Mucosa of descending colon (tissue), 3 donors: ENCODE measurements at regions not wholly inside any gene's neighbourhood (a gene's known extent, or its start where the extent isn't known, plus 50 kb on each side); places are given as distances from the start of the nearest gene placed in this dataset.

Source experiments
- ATAC-seq: fragments of 200-7000 bp; cut with Tn5 transposase; one replicate; pipeline ENCODE4 v1.9.1; 2020; ENCODE audit warnings: mild to moderate bottlenecking, moderate library complexity
- DNase-seq, 3 donors: peaks; one replicate each; pipeline ENCODE4 v3.0.0-alpha.2; 2020
- H3K36me3 ChIP-seq: fragments of 200-600 bp; one replicate; pipeline ENCODE4 v1.8.0; 2021; ENCODE audit warnings: low read depth, mild to moderate bottlenecking
- H3K4me1 ChIP-seq: fragments of 200-600 bp; one replicate; pipeline ENCODE4 v1.8.0; 2021; ENCODE audit warnings: low read depth, mild to moderate bottlenecking
- H3K4me3 ChIP-seq: fragments of 200-600 bp; one replicate; pipeline ENCODE4 v1.8.0; 2021; ENCODE audit warnings: mild to moderate bottlenecking
- H3K9me3 ChIP-seq: fragments of 200-600 bp; one replicate; pipeline ENCODE4 v1.8.0; 2021; ENCODE audit warnings: mild to moderate bottlenecking
- CTCF ChIP-seq: fragments of 200-600 bp; IDR thresholded peaks from one replicate; pipeline ENCODE4 v1.8.0; 2022; ENCODE audit warnings: antibody characterized with exemption, mild to moderate bottlenecking
- intact Hi-C, 2 donors: fragments of 100-400 bp; cut with DNase I in 1 of 2; cut with micrococcal nuclease in 1 of 2; formaldehyde crosslinking; loops; one replicate each; pipeline versions ENCODE4 v1.11.0 to v1.11.1; 2022; cut with DNase I, micrococcal nuclease
- donor health status: DM: no; HTN: no; CAD: no; lungs with moderate emphysema.
- donor health status: DM: no; HTN: no; CAD: no.
- donor health status: DM: no; HTN: yes; CAD: no.

- H3K36me3 ChIP-seq: no peaks in the 10 kb centered on the region
- H3K4me3 ChIP-seq: no peak overlapping the region
- TF ChIP-seq CTCF: no peak
- H3K4me1 ChIP-seq: no peaks in the 10 kb centered on the region
- no peak for ATAC-seq
- DNase-seq: no peak
- intact Hi-C loops: no loop called here
- H3K9me3 ChIP-seq: no peaks in the 10 kb centered on the region
These were observed 138.5 kb upstream of the EGFLAM start for GRCh38 chr5:38119836-38120235.

- intact Hi-C loops: no loop called here
- Histone ChIP-seq H3K36me3 (no peaks in the 10 kb centered on the region), H3K4me3 (no peak overlapping the region), H3K4me1 (no peaks in the 10 kb centered on the region), H3K9me3 (no peaks in the 10 kb centered on the region)
- no peak for TF ChIP-seq CTCF
- ATAC-seq (no peak), DNase-seq (no peak)
These were observed 140.4 kb upstream of the EGFLAM start for GRCh38 chr5:38117784-38118479.

DNA sequence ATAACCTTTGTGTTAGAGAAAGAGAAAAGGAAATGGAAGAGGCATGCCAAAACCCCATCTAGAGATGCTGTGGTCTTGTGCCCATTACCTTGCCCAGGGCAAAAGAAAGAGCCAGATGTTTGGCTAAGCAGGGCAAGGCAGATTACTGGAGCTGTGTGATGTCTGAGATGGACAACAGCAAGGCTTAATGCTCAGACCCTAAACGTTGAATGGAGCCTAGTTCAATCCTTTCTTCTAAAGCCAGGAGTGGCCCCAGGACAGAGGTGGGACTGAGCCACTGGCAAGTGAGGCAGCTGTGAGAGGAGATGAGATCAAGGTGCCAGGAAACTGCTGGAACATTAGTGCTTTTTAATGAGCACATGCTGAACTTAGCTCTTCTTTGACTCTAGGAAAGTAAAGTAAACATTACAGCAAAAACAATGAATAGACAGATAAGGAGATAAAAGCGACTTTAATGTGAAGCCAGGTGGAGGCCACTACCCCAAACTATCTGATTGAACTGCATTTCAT, 143.0 kb upstream of the EGFLAM start:
- Histone ChIP-seq H3K4me3 (no peak overlapping the region), H3K9me3 (no peaks in the 10 kb centered on the region), H3K4me1 (no peaks in the 10 kb centered on the region), H3K36me3 (no peaks in the 10 kb centered on the region)
- no peak for TF ChIP-seq CTCF
- intact Hi-C loops: no loop called here
- ATAC-seq (no peak), DNase-seq (no peak)

DNA sequence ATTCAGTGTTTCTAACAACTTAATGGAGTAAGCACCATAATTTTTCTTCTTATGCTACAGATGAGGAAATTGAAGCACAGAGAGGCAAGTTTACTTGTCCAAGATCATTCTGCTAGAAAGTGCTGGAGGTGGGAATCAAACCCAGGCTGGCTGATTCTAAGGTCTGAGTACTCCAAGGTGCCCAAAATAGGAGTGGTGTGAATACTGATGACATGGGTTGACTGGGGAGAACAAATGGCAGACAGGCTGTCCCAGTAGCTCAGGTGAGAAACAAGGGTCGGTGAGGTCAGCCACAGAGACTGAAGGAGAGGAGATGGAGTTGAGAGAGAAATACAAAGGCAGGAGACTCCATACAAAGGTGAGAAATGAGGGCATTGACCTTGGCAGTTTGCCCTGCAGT, 144.5 kb upstream of the EGFLAM start:
- Histone ChIP-seq H3K4me1 (no peaks in the 10 kb centered on the region), H3K4me3 (no peak overlapping the region), H3K9me3 (no peaks in the 10 kb centered on the region), H3K36me3 (no peaks in the 10 kb centered on the region)
- intact Hi-C loops: no loop called here
- DNase-seq: no peak
- no peak for ATAC-seq
- TF ChIP-seq CTCF: no peak

- no peak for TF ChIP-seq CTCF
- ATAC-seq (no peak), DNase-seq (no peak)
- intact Hi-C loops: no loop called here
- Histone ChIP-seq H3K4me3 (no peak overlapping the region), H3K4me1 (no peaks in the 10 kb centered on the region), H3K36me3 (no peaks in the 10 kb centered on the region), H3K9me3 (no peaks in the 10 kb centered on the region)
These were observed 144.9 kb upstream of the EGFLAM start for GRCh38 chr5:38113456-38113855.
